ENCODE measurements at regions not wholly inside any gene's neighbourhood (a gene's known extent, or its start where the extent isn't known, plus 50 kb on each side); places are given as distances from the start of the nearest gene placed in this dataset.

- no peak overlapping the region for H3K27ac ChIP-seq (ENCODE audit: low read length)
- H3K4me1 ChIP-seq (ENCODE audit: low read length), result no peaks in the 10 kb centered on the region
- no peak overlapping the region for H3K4me3 ChIP-seq (ENCODE audit: low read length)
- H3K4me2 ChIP-seq (ENCODE audit: low read length), result no peak overlapping the region
- no peaks in the 10 kb centered on the region for H3K9me3 ChIP-seq (ENCODE audit: insufficient read depth, low read length)
- peaks cover 5% of the 10 kb centered on the region; the same call in 1 of the 2 replicates for H3K27me3 ChIP-seq (ENCODE audit: low read depth, low read length)
- TF ChIP-seq CTCF (IDR thresholded peaks at IDR 0.05; ENCODE audit: low read depth, low read length) (no peak), EZH2phosphoT487 (IDR thresholded peaks at IDR 0.05; ENCODE audit: low read depth) (no peak)
- no peaks in the 10 kb centered on the region for H3K36me3 ChIP-seq (replicated peaks; ENCODE audit: low read depth, low read length)
- H3K9ac ChIP-seq (ENCODE audit: low read length), result no peak overlapping the region
- no peaks in the 10 kb centered on the region for H3K79me2 ChIP-seq (ENCODE audit: low read length)
- no peaks in the 10 kb centered on the region for H4K20me1 ChIP-seq (ENCODE audit: insufficient read depth, low read length)
- no peak overlapping the region for H2AFZ ChIP-seq (ENCODE audit: low read depth, low read length)
Measured at GRCh38 chr1:55886856-55887712, 671.9 kb upstream of the USP24 start.

GRCh38 chr1:55885619-55886018 lies 670.5 kb upstream of the USP24 start:
- Histone ChIP-seq H3K36me3 (replicated peaks; ENCODE audit: low read depth, low read length) (no peaks in the 10 kb centered on the region), H3K27ac (ENCODE audit: low read length) (no peak overlapping the region), H2AFZ (ENCODE audit: low read depth, low read length) (no peak overlapping the region), H3K4me1 (ENCODE audit: low read length) (no peaks in the 10 kb centered on the region), H3K79me2 (ENCODE audit: low read length) (no peaks in the 10 kb centered on the region), H3K4me3 (ENCODE audit: low read length) (no peak overlapping the region), H4K20me1 (ENCODE audit: insufficient read depth, low read length) (no peaks in the 10 kb centered on the region), H3K4me2 (ENCODE audit: low read length) (no peak overlapping the region), H3K9ac (ENCODE audit: low read length) (no peak overlapping the region), H3K27me3 (ENCODE audit: low read depth, low read length) (peaks cover 5% of the 10 kb centered on the region; the same call in 1 of the 2 replicates), H3K9me3 (ENCODE audit: insufficient read depth, low read length) (no peaks in the 10 kb centered on the region)
- TF ChIP-seq CTCF (IDR thresholded peaks at IDR 0.05; ENCODE audit: low read depth, low read length) (no peak), EZH2phosphoT487 (IDR thresholded peaks at IDR 0.05; ENCODE audit: low read depth) (no peak)

- no peaks in the 10 kb centered on the region for H3K36me3 ChIP-seq (replicated peaks; ENCODE audit: low read depth, low read length)
- no peaks in the 10 kb centered on the region for H3K4me1 ChIP-seq (ENCODE audit: low read length)
- no peaks in the 10 kb centered on the region for H3K9me3 ChIP-seq (ENCODE audit: insufficient read depth, low read length)
- no peak overlapping the region for H3K9ac ChIP-seq (ENCODE audit: low read length)
- no peaks in the 10 kb centered on the region for H3K79me2 ChIP-seq (ENCODE audit: low read length)
- no peak overlapping the region for H2AFZ ChIP-seq (ENCODE audit: low read depth, low read length)
- no peak overlapping the region for H3K27ac ChIP-seq (ENCODE audit: low read length)
- no peak for TF ChIP-seq CTCF (IDR thresholded peaks at IDR 0.05; ENCODE audit: low read depth, low read length)
- no peak for TF ChIP-seq EZH2phosphoT487 (IDR thresholded peaks at IDR 0.05; ENCODE audit: low read depth)
- H3K27me3 ChIP-seq (ENCODE audit: low read depth, low read length), result peaks cover under 1% of the 10 kb centered on the region; the same call in 1 of the 2 replicates
- H3K4me3 ChIP-seq (ENCODE audit: low read length), result no peak overlapping the region
- no peak overlapping the region for H3K4me2 ChIP-seq (ENCODE audit: low read length)
- no peaks in the 10 kb centered on the region for H4K20me1 ChIP-seq (ENCODE audit: insufficient read depth, low read length)
Measured at GRCh38 chr1:55882931-55883330, 667.8 kb upstream of the USP24 start.

- Histone ChIP-seq H3K27ac (ENCODE audit: low read length) (no peak overlapping the region), H3K9ac (ENCODE audit: low read length) (no peak overlapping the region), H3K36me3 (replicated peaks; ENCODE audit: low read depth, low read length) (no peaks in the 10 kb centered on the region), H3K79me2 (ENCODE audit: low read length) (no peaks in the 10 kb centered on the region), H4K20me1 (ENCODE audit: insufficient read depth, low read length) (no peaks in the 10 kb centered on the region), H3K4me1 (ENCODE audit: low read length) (no peaks in the 10 kb centered on the region), H3K9me3 (ENCODE audit: insufficient read depth, low read length) (no peaks in the 10 kb centered on the region), H3K4me2 (ENCODE audit: low read length) (no peak overlapping the region), H2AFZ (ENCODE audit: low read depth, low read length) (no peak overlapping the region), H3K27me3 (ENCODE audit: low read depth, low read length) (no peaks in the 10 kb centered on the region), H3K4me3 (ENCODE audit: low read length) (no peak overlapping the region)
- TF ChIP-seq CTCF (IDR thresholded peaks at IDR 0.05; ENCODE audit: low read depth, low read length) (no peak), EZH2phosphoT487 (IDR thresholded peaks at IDR 0.05; ENCODE audit: low read depth) (no peak)
Measured at GRCh38 chr1:55879346-55879745, 664.2 kb upstream of the USP24 start.

Data from OCI-LY3 (cell line).